Adrenal gland (tissue), 5 donors: ENCODE measurements at regions not wholly inside any gene's neighbourhood (a gene's known extent, or its start where the extent isn't known, plus 50 kb on each side); places are given as distances from the start of the nearest gene placed in this dataset.

Experiments
- POLR2A ChIP-seq, 2 donors: fragments of 450-650 bp; IDR thresholded peaks; one replicate each; pipeline ENCODE4 v1.6.1; 2017; ENCODE audit warnings: antibody characterized with exemption in 2 of 2, mild to moderate bottlenecking in 2 of 2, moderate library complexity in 1 of 2
- TF ChIP-seq, protein P1 (sequence below), 6 experiments: fragments of 450-650 bp in 4 of 6; fragments of 200-600 bp in 2 of 6; sonication (generic) in 1 of 6; IDR thresholded peaks; 1 replicate in 5 of 6; 2 replicates in 1 of 6; pipeline versions ENCODE4 v1.5.1 to v1.8.0; 2016 to 2021; ENCODE audit warnings: antibody characterized with exemption in 6 of 6, mild to moderate bottlenecking in 2 of 6, moderate library complexity in 1 of 6
- donor health status: DM: no; HTN: no; CAD: no.

DNA sequence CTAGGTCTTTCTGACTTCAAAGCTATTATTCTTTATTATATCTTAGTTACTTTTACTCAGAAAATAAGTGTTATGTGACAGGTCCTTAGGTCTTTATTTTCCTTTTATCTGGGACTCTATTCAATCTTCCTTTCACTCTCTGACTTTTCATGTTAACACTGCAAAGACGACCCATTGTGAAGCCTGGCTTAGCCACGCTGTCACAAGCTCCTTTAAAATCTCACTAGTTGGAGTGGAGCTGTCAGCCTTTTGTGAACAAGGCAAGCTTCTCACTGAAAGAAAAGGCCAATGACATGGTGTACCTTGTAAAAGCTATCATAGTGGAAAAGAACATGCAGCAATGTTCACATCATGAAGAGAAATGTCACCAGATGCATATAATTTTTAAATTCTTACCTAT is 1130.7 kb upstream of the FAM98A start:
- TF ChIP-seq, protein P1, sequence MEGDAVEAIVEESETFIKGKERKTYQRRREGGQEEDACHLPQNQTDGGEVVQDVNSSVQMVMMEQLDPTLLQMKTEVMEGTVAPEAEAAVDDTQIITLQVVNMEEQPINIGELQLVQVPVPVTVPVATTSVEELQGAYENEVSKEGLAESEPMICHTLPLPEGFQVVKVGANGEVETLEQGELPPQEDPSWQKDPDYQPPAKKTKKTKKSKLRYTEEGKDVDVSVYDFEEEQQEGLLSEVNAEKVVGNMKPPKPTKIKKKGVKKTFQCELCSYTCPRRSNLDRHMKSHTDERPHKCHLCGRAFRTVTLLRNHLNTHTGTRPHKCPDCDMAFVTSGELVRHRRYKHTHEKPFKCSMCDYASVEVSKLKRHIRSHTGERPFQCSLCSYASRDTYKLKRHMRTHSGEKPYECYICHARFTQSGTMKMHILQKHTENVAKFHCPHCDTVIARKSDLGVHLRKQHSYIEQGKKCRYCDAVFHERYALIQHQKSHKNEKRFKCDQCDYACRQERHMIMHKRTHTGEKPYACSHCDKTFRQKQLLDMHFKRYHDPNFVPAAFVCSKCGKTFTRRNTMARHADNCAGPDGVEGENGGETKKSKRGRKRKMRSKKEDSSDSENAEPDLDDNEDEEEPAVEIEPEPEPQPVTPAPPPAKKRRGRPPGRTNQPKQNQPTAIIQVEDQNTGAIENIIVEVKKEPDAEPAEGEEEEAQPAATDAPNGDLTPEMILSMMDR (IDR thresholded peaks at IDR 0.05) = no peak
- TF ChIP-seq POLR2A (IDR thresholded peaks at IDR 0.05) = no peak
